SKM-1 treated with dmso at 0.1 percent for 144 hours (cell line): ENCODE measurements at regions not wholly inside any gene's neighbourhood (a gene's known extent, or its start where the extent isn't known, plus 50 kb on each side); places are given as distances from the start of the nearest gene placed in this dataset.

Experiments
- DNase-seq: peaks from one replicate; lab custom pipeline; 2025; ENCODE audit not compliant: unreplicated experiment; lab: John Stamatoyannopoulos, UW

- DNase-seq, result no peak
These were observed 291.4 kb downstream of the CSNK1G3 start for GRCh38 chr5:123803359-123803758.

- no peak for DNase-seq
These were observed 290.4 kb downstream of the CSNK1G3 start for GRCh38 chr5:123802298-123802951.

- DNase-seq, result no peak
These were observed 288.7 kb downstream of the CSNK1G3 start for GRCh38 chr5:123800640-123801039.

- DNase-seq, result no peak
These were observed 283.7 kb downstream of the CSNK1G3 start for GRCh38 chr5:123795688-123796087.

- DNase-seq, result no peak
These were observed 278.2 kb downstream of the CSNK1G3 start for GRCh38 chr5:123790226-123790625.

- DNase-seq, result no peak
These were observed 275.7 kb downstream of the CSNK1G3 start for GRCh38 chr5:123787635-123788034.

GRCh38 chr5:123787136-123787535 is 275.2 kb downstream of the CSNK1G3 start:
- DNase-seq, result no peak

- DNase-seq, result peak; percentile 23
These were observed 274.4 kb downstream of the CSNK1G3 start for GRCh38 chr5:123786411-123786810.

GRCh38 chr5:123785162-123786071 is 273.4 kb downstream of the CSNK1G3 start:
- no peak for DNase-seq

- DNase-seq, result no peak
These were observed 271.4 kb downstream of the CSNK1G3 start for GRCh38 chr5:123783421-123783820.

- DNase-seq, result no peak
These were observed 266.7 kb downstream of the CSNK1G3 start for GRCh38 chr5:123778641-123779040.

GRCh38 chr5:123776761-123777160 is 264.8 kb downstream of the CSNK1G3 start:
- DNase-seq, result no peak

GRCh38 chr5:123771715-123772114 is 259.7 kb downstream of the CSNK1G3 start:
- no peak for DNase-seq

GRCh38 chr5:123763201-123763600 is 251.2 kb downstream of the CSNK1G3 start:
- no peak for DNase-seq

GRCh38 chr5:123756816-123757215 is 244.8 kb downstream of the CSNK1G3 start:
- DNase-seq, result no peak

- no peak for DNase-seq
These were observed 244.3 kb downstream of the CSNK1G3 start for GRCh38 chr5:123756318-123756665.

- DNase-seq, result no peak
These were observed 243.8 kb downstream of the CSNK1G3 start for GRCh38 chr5:123755653-123756317.

- no peak for DNase-seq
These were observed 242.9 kb downstream of the CSNK1G3 start for GRCh38 chr5:123754908-123755307.

GRCh38 chr5:123753937-123754891 is 242.2 kb downstream of the CSNK1G3 start:
- no peak for DNase-seq

- DNase-seq, result no peak
These were observed 241.4 kb downstream of the CSNK1G3 start for GRCh38 chr5:123753180-123753936.
